ACC112 (cell line): ENCODE measurements at regions not wholly inside any gene's neighbourhood (a gene's known extent, or its start where the extent isn't known, plus 50 kb on each side); places are given as distances from the start of the nearest gene placed in this dataset.

ENCODE experiments used
- H2AFZ ChIP-seq: fragments of 200-600 bp; sonication (generic); one replicate; pipeline ENCODE4 v1.6.0; 2017; ENCODE audit warnings: antibody characterized with exemption, low read length; ENCODE audit not compliant: unreplicated experiment
- H3K27ac ChIP-seq: fragments of 200-600 bp; sonication (generic); 2 replicates; pipeline ENCODE4 v1.5.1; 2014; ENCODE audit warnings: low read depth, mild to moderate bottlenecking, antibody characterized with exemption, low read length, moderate library complexity
- H3K27me3 ChIP-seq: fragments of 200-600 bp; sonication (generic); 2 replicates; pipeline ENCODE4 v1.6.1; 2014; ENCODE audit warnings: mild to moderate bottlenecking, antibody characterized with exemption, low read length, moderate library complexity, mixed read lengths; ENCODE audit not compliant: insufficient read depth
- H3K36me3 ChIP-seq: fragments of 200-600 bp; sonication (generic); 2 replicates; pipeline ENCODE4 v1.6.1; 2016; ENCODE audit warnings: mild to moderate bottlenecking, antibody characterized with exemption, low read length, moderate library complexity, mixed read lengths; ENCODE audit not compliant: insufficient read depth
- H3K4me1 ChIP-seq: fragments of 200-600 bp; sonication (generic); one replicate; pipeline ENCODE4 v1.6.1; 2016; ENCODE audit warnings: low read length, mixed read lengths; ENCODE audit not compliant: insufficient read depth, unreplicated experiment, control insufficient read depth
- H3K4me3 ChIP-seq: fragments of 200-600 bp; sonication (generic); 2 replicates; pipeline ENCODE4 v1.5.1; 2014; ENCODE audit warnings: mild to moderate bottlenecking, low read depth, low read length
- H3K79me2 ChIP-seq: fragments of 200-600 bp; sonication (generic); one replicate; pipeline ENCODE4 v1.6.0; 2016; ENCODE audit warnings: low read length; ENCODE audit not compliant: control insufficient read depth, unreplicated experiment, insufficient read depth

DNA sequence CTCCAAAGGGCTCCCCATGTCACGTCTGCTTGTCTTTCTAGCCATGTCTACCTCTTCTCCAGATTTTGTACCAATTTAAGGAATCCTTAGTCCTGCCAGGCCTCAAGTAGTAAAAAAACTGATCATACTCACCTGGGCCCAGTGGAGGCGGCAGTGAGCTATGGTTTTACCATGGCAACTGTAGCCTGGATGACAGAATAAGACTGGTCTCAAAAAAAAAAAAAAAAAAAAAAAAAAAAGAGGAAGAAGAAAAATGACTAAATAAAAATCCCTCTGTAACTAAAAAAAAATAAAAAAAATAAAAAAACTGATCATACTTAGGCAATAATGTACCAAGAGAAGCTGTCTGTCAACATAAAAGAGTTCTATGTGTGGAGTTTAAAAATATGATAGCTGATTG lies 221.6 kb downstream of the NR4A2 start:
- Histone ChIP-seq H3K4me1 (no peaks in the 10 kb centered on the region), H3K79me2 (no peaks in the 10 kb centered on the region), H2AFZ (no peak overlapping the region), H3K27me3 (no peaks in the 10 kb centered on the region), H3K36me3 (no peaks in the 10 kb centered on the region), H3K4me3 (no peak overlapping the region), H3K27ac (no peak overlapping the region)

DNA sequence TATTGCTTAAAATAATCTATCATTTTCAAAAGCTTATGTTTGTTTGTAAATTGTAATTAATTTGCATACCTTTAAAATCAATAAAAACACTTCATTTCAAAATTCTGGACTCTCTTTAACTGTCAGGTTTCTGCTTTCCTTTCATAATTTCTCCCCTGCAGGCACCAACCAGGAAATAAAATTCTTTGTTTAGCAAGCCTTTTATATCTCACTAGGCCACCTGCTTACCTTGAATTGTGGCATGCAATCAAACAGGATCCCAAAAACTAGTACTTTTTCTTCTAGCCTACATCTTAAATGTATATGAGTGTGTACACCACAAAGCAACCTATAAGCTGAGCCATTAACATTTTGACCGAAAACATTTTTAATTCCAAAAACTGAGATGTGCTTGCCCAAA lies 233.1 kb downstream of the NR4A2 start:
- H3K27me3 ChIP-seq = no peaks in the 10 kb centered on the region
- no peaks in the 10 kb centered on the region for H3K4me1 ChIP-seq
- H3K27ac ChIP-seq = no peak overlapping the region
- no peaks in the 10 kb centered on the region for H3K36me3 ChIP-seq
- no peak overlapping the region for H2AFZ ChIP-seq
- no peaks in the 10 kb centered on the region for H3K79me2 ChIP-seq
- no peak overlapping the region for H3K4me3 ChIP-seq

DNA sequence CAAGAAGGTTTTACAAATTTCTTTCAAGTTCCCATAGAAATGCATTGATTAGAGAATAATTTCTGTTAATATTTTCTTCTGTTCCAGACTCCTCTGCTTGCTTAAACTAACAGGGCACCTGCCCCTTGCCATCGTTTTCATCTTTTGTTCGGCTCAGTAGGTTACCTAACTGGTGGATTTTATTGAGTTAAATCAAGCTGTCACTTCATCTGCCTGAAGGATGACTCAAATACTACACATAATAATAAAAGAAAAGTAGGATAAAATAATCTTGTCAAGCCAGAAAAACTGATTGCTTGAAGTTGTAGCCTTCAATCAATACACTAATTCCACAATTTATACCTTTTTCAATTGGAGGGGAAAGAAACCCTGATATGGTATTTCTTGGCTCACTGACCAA lies 234.0 kb downstream of the NR4A2 start:
- H3K4me1 ChIP-seq = no peaks in the 10 kb centered on the region
- no peak overlapping the region for H2AFZ ChIP-seq
- H3K27ac ChIP-seq = no peak overlapping the region
- no peaks in the 10 kb centered on the region for H3K27me3 ChIP-seq
- H3K79me2 ChIP-seq = no peaks in the 10 kb centered on the region
- no peak overlapping the region for H3K4me3 ChIP-seq
- H3K36me3 ChIP-seq = no peaks in the 10 kb centered on the region

DNA sequence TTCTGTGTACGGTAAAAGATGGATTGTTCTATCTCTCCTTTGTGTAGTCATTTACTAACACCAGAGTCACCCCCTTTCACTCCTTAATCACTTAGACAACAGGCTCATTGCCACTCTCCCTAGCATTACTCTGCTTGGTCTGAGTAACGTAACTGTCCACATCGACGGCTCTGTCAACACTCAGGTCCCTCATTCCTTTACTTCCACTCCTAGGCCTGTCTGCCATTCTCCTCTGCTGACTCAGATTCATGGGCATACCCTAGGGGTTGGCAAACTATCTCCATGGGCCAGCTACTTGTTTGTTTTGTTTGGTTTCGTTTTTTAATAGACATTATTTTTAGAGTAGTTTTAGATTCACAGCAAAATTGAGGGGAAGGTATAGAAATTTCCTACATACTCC lies 243.9 kb downstream of the NR4A2 start:
- H3K36me3 ChIP-seq = no peaks in the 10 kb centered on the region
- H3K27ac ChIP-seq = no peak overlapping the region
- H3K27me3 ChIP-seq = no peaks in the 10 kb centered on the region
- H3K4me3 ChIP-seq = no peak overlapping the region
- no peak overlapping the region for H2AFZ ChIP-seq
- H3K4me1 ChIP-seq = peaks cover 7% of the 10 kb centered on the region
- H3K79me2 ChIP-seq = no peaks in the 10 kb centered on the region

DNA sequence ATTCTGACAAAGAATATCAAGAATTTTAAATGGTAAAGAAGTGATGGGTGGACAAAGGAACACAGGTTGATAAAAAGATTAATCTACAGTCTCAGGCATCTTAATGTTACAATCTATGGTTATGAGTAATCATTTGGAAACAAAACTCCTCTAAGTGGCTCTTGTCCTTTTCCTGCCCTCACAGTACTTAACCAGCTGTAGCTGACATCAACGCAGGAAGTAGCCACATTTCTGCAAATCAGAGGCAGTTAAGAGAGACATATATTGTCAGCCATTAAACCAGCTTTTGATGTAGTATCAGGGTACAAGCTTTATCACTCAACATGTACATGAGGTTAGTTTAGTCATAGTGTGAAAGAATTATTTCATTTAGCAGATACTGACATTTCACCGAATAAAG lies 244.6 kb downstream of the NR4A2 start:
- H3K4me3 ChIP-seq = no peak overlapping the region
- H3K36me3 ChIP-seq = no peaks in the 10 kb centered on the region
- no peaks in the 10 kb centered on the region for H3K27me3 ChIP-seq
- no peak overlapping the region for H3K27ac ChIP-seq
- H2AFZ ChIP-seq = peak overlapping the region; percentile 46
- no peaks in the 10 kb centered on the region for H3K79me2 ChIP-seq
- H3K4me1 ChIP-seq = peaks cover 7% of the 10 kb centered on the region

DNA sequence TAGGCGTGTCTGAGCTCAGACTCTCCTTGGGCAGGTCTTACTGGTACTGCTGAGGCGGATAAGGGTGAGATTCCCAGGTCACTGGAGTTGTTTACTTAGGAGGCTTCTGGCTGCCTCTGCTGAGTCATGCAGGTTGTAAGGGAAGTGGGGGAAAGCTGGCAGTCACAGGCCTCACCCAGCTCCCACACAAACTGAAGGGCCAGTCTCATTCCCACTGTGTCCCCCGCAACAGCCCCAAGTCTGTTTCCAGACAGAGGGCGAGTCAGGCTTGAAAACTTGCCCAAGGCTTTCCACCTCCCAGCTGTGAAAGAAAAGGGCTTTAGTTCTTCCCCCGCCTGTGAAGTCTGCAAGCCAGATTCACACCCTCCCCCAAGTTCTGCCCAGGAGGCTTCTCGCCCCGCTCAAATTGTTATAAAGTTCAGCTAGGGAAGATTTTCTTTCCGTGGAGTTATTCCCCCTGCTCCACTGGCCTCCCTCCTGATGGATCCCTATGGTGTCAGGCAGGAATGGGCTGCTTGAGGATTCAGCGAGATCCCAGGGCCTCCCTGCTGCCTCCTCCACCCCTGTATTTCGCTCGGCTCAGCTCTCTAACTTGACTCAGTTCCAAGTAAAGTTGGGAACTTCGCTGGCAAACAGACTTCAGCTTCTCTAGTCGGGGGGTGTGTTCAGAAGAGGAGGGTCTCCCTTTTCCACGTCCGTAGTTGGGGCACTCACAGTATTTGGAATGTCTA lies 248.6 kb downstream of the NR4A2 start:
- Histone ChIP-seq H3K4me1 (peaks cover 7% of the 10 kb centered on the region), H2AFZ (no peak overlapping the region), H3K4me3 (no peak overlapping the region), H3K79me2 (no peaks in the 10 kb centered on the region), H3K36me3 (no peaks in the 10 kb centered on the region), H3K27me3 (no peaks in the 10 kb centered on the region), H3K27ac (no peak overlapping the region)

DNA sequence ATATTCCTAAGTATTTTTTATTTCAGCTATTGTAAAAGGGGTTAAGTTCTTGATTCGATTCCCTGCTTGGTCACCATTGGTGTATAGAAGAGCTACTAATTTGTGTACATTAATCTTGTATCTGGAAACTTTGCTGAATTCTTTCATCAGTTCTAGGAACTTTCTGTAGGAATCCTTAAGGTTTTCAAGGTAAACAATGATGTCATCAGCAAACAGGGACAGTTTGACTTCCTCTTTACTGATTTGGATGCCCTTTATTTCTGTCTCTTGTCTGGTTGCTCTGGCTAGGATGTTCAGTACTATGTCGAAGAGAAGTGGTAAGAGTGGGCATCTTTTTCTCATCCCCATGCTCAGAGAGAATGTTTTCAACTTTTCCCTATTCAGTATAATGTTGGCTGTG lies 252.7 kb downstream of the NR4A2 start:
- H3K27me3 ChIP-seq = no peaks in the 10 kb centered on the region
- H2AFZ ChIP-seq = no peak overlapping the region
- no peaks in the 10 kb centered on the region for H3K79me2 ChIP-seq
- no peaks in the 10 kb centered on the region for H3K36me3 ChIP-seq
- no peaks in the 10 kb centered on the region for H3K4me1 ChIP-seq
- no peak overlapping the region for H3K27ac ChIP-seq
- no peak overlapping the region for H3K4me3 ChIP-seq

DNA sequence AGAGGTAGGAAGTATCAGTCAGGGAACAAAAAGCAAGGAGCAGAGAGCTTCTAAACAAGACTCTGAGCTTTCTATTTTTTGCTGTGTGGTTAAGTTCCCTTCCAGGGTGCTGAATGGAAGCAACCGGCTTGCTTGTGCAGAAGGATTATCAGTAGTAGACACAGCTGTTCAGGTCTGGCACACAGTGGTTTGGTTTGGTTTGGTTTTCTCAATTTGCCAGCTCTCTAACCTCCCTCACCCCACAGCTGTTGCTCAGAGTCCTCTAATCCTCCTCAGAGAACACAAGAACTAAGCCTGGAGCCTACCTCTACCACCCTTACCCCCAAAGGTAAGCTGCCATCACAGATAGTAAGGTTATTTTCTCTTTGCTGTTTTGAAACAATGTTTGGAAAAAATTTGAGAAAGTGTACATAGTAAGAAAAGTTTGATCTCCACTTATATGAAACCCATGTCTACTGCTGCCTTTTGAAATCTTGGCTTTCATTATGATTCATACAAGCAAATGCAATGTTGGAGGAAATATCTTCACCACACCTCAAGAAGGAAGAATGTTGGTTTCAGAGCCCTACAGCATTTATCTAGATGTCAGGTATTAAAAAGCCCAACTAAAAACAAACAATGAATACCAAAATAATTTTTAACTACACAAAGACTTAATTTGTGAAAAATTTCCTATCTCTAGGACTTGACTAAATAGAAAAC lies 255.3 kb downstream of the NR4A2 start:
- Histone ChIP-seq H3K4me3 (no peak overlapping the region), H3K27ac (no peak overlapping the region), H3K36me3 (no peaks in the 10 kb centered on the region), H2AFZ (no peak overlapping the region), H3K27me3 (no peaks in the 10 kb centered on the region), H3K4me1 (no peaks in the 10 kb centered on the region), H3K79me2 (no peaks in the 10 kb centered on the region)

DNA sequence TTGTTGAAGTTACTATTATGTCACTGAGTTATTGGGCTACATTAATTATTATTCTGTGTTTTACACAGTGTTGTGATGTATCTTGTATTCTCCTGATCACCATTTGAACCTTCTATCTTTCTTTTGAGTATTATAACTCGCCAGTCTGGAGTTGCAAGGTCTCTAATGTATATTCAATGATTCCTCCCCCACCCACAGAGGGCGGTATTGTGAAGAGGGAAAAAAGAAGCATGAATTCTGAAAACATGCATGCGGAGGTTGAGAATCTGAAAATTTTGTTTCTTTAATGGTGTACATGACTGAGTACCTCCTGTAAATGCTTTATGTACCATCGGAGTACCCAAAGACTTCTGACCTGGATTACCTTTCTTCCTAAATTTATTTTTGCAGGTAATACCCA lies 266.6 kb downstream of the NR4A2 start:
- H3K27ac ChIP-seq = no peak overlapping the region
- H3K27me3 ChIP-seq = no peaks in the 10 kb centered on the region
- no peaks in the 10 kb centered on the region for H3K36me3 ChIP-seq
- no peak overlapping the region for H3K4me3 ChIP-seq
- H3K4me1 ChIP-seq = no peaks in the 10 kb centered on the region
- H2AFZ ChIP-seq = no peak overlapping the region
- H3K79me2 ChIP-seq = no peaks in the 10 kb centered on the region

DNA sequence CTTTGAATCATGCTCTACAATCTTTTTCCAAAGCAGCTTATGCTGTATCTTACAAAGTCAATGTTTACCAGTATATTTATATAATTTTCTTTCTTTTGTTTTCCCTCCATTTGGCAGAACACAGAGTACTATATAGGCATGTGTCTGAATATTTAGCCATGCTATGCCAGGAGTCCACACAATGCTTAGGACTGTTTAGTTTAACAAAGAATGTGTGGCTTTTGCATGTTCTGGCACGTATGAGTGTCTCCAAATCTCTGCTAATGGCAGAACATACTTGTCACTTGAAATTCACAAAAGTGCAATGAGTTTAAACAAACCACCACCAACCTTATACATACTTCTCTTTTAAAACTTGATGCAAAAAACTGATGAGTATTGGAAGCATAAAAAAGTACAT lies 268.0 kb downstream of the NR4A2 start:
- H3K27me3 ChIP-seq = no peaks in the 10 kb centered on the region
- no peaks in the 10 kb centered on the region for H3K79me2 ChIP-seq
- H3K4me1 ChIP-seq = no peaks in the 10 kb centered on the region
- no peaks in the 10 kb centered on the region for H3K36me3 ChIP-seq
- H3K4me3 ChIP-seq = no peak overlapping the region
- H2AFZ ChIP-seq = no peak overlapping the region
- H3K27ac ChIP-seq = no peak overlapping the region

DNA sequence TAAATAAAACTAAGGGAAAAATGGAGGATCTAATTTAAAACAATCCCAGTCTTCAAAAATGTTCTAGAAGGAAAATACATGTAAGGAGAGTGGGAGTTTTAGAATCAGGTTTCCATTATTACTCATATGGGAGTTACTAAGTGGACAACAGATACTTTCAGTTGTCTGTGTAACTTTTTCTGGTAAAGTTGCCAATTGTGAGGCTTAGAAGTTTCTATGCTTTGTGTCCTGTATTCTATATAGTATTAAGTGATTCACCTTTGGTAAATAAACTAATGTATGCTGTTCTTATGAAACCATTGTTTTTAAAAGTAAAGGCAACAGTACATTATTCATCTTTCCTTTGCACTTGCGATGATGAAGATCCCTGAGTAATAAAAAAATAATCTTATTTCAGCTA lies 274.9 kb downstream of the NR4A2 start:
- H2AFZ ChIP-seq = no peak overlapping the region
- H3K4me3 ChIP-seq = no peak overlapping the region
- no peaks in the 10 kb centered on the region for H3K4me1 ChIP-seq
- H3K27ac ChIP-seq = peak overlapping the region; percentile 9; the same call in 1 of the 2 replicates
- H3K27me3 ChIP-seq = no peaks in the 10 kb centered on the region
- no peaks in the 10 kb centered on the region for H3K36me3 ChIP-seq
- H3K79me2 ChIP-seq = no peaks in the 10 kb centered on the region
